GM23248 (cell line): ENCODE measurements at regions not wholly inside any gene's neighbourhood (a gene's known extent, or its start where the extent isn't known, plus 50 kb on each side); places are given as distances from the start of the nearest gene placed in this dataset.

Experiments
- EZH2 ChIP-seq: fragments of 200-600 bp; sonication (generic); IDR thresholded peaks from 2 replicates; pipeline ENCODE4 v1.6.1; 2018; ENCODE audit warnings: antibody characterized with exemption, mild to moderate bottlenecking; ENCODE audit not compliant: insufficient read depth, poor library complexity, severe bottlenecking
- EZH2phosphoT487 ChIP-seq: fragments of 200-600 bp; sonication (generic); IDR thresholded peaks from 2 replicates; pipeline ENCODE4 v1.6.1; 2018; ENCODE audit warnings: antibody characterized with exemption, moderate library complexity, mild to moderate bottlenecking, low read depth; ENCODE audit not compliant: insufficient read depth

DNA sequence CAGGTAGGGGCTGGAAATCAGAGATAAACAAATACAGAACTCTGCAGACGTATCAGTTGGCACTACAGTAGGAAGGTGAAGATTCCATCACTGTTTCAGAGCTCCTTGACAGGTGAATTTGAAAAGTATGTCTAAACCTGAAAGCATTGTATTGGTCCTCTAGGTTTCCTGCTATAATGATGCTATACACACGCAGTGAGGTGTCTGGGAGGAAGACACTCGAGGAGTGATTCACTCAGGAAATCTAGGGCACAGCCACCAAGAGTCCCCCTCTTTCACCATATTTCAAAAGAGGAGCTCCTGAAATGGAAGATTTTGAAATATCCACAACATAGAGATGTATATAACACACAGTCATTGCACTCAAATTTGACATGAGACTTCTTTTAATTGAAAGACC lies 331.0 kb upstream of the DACH1 start:
- TF ChIP-seq EZH2 (no peak), EZH2phosphoT487 (no peak)
